Umbilical cord (tissue), 1 donor: ENCODE measurements at regions not wholly inside any gene's neighbourhood (a gene's known extent, or its start where the extent isn't known, plus 50 kb on each side); places are given as distances from the start of the nearest gene placed in this dataset.
A peak's percentile ranks its signal among the peaks of the same experiment; 100 is the strongest.
"Not testable (repeated sequence)": the region's sequence is repeated elsewhere in the genome, so short reads cannot be mapped to it uniquely, and the experiment has no call there.

Experiments used
- DNase-seq: peaks from one replicate; pipeline ENCODE4 v3.0.0-alpha.2; 2015; ENCODE audit warnings: low spot score

- DNase-seq: no peak
These were observed 190.3 kb upstream of the TAB2 start for GRCh38 chr6:149127212-149127611.

- DNase-seq: no peak
These were observed 188.9 kb upstream of the TAB2 start for GRCh38 chr6:149128489-149129145.

GRCh38 chr6:149129371-149130077 lies 188.0 kb upstream of the TAB2 start:
- DNase-seq: no peak

GRCh38 chr6:149130090-149130489 lies 187.4 kb upstream of the TAB2 start:
- no peak for DNase-seq

- DNase-seq: peak; percentile 55
These were observed 187.0 kb upstream of the TAB2 start for GRCh38 chr6:149130508-149130907.

GRCh38 chr6:149131891-149132290 lies 185.6 kb upstream of the TAB2 start:
- no peak for DNase-seq

GRCh38 chr6:149132336-149132735 lies 185.2 kb upstream of the TAB2 start:
- DNase-seq: no peak

- peak; percentile 41 for DNase-seq
These were observed 183.0 kb upstream of the TAB2 start for GRCh38 chr6:149134511-149134933.

- no peak for DNase-seq
These were observed 181.7 kb upstream of the TAB2 start for GRCh38 chr6:149135809-149136208.

- no peak for DNase-seq
These were observed 181.1 kb upstream of the TAB2 start for GRCh38 chr6:149136273-149136912.

- DNase-seq: no peak
These were observed 180.6 kb upstream of the TAB2 start for GRCh38 chr6:149136913-149137286.

GRCh38 chr6:149137594-149137993 lies 179.9 kb upstream of the TAB2 start:
- DNase-seq: no peak

- DNase-seq: no peak
These were observed 179.4 kb upstream of the TAB2 start for GRCh38 chr6:149138089-149138488.

GRCh38 chr6:149138699-149139294 lies 178.7 kb upstream of the TAB2 start:
- no peak for DNase-seq

GRCh38 chr6:149139782-149140136 lies 177.8 kb upstream of the TAB2 start:
- no peak for DNase-seq

- DNase-seq: peak; percentile 68
These were observed 177.2 kb upstream of the TAB2 start for GRCh38 chr6:149140137-149140909.

GRCh38 chr6:149140910-149141290 lies 176.6 kb upstream of the TAB2 start:
- no peak for DNase-seq

- no peak for DNase-seq
These were observed 174.5 kb upstream of the TAB2 start for GRCh38 chr6:149142924-149143429.

- not testable (repeated sequence) for DNase-seq
These were observed 171.7 kb upstream of the TAB2 start for GRCh38 chr6:149145800-149146199.

GRCh38 chr6:149147195-149147594 lies 170.3 kb upstream of the TAB2 start:
- DNase-seq: peak; percentile 47

- DNase-seq: peak; percentile 72
These were observed 169.4 kb upstream of the TAB2 start for GRCh38 chr6:149147938-149148718.
